Panc1 (cell line): ENCODE measurements at regions not wholly inside any gene's neighbourhood (a gene's known extent, or its start where the extent isn't known, plus 50 kb on each side); places are given as distances from the start of the nearest gene placed in this dataset.

ENCODE experiments used
- ATAC-seq: fragments of 200-7000 bp; cut with Tn5 transposase; 2 replicates; pipeline ENCODE4 v1.9.1; 2020; ENCODE audit warnings: mild to moderate bottlenecking, moderate library complexity
- BruUV-seq: library from RNA; stranded (reverse); fragments of 400-500 nt; replicated peaks from 2 replicates; lab custom pipeline; 2021; lab: Mats Ljungman, UMichigan
- CTCF ChIA-PET: fragments of 300-600 bp; sonication (Branson Sonifier 250); formaldehyde crosslinking; loops from one replicate; lab custom pipeline; 2022; ENCODE audit warnings: antibody characterized with exemption; lab: Charles Lee
- POLR2A ChIA-PET: fragments of 300-600 bp; sonication (Branson Sonifier 250); formaldehyde crosslinking; loops from one replicate; lab custom pipeline; 2022; ENCODE audit warnings: antibody characterized with exemption; lab: Charles Lee
- DNase-seq: peaks from one replicate; pipeline ENCODE4 v3.0.0-alpha.2; 2010; ENCODE audit warnings: low read depth, low spot score
- H3K27ac ChIP-seq: 2 replicates; pipeline ENCODE4 v1.5.1; 2011; ENCODE audit warnings: mild to moderate bottlenecking, low read length, inconsistent platforms
- H3K27me3 ChIP-seq: fragments of 200-500 bp; sonication (Bioruptor generic); 2 replicates; pipeline ENCODE4 v1.6.0; 2014; ENCODE audit warnings: low read length, inconsistent platforms; ENCODE audit not compliant: control insufficient read depth, insufficient read depth
- H3K36me3 ChIP-seq: fragments of 200-500 bp; sonication (Bioruptor generic); 2 replicates; pipeline ENCODE4 v1.5.1; 2014; ENCODE audit warnings: inconsistent platforms, mild to moderate bottlenecking, low read length, moderate library complexity; ENCODE audit not compliant: control insufficient read depth, insufficient read depth
- H3K4me1 ChIP-seq: 2 replicates; pipeline ENCODE4 v1.5.1; 2011; ENCODE audit warnings: inconsistent platforms, mild to moderate bottlenecking, low read length, moderate library complexity; ENCODE audit not compliant: control insufficient read depth, insufficient read depth
- H3K4me3 ChIP-seq, 2 experiments: 2 replicates each; pipeline ENCODE4 v1.5.1; 2011 to 2012; ENCODE audit warnings: low read depth in 2 of 2, low read length in 2 of 2, mild to moderate bottlenecking in 2 of 2, inconsistent platforms in 1 of 2, moderate library complexity in 1 of 2
- H3K9me3 ChIP-seq: fragments of 200-500 bp; sonication (Bioruptor generic); 2 replicates; pipeline ENCODE4 v1.5.1; 2014; ENCODE audit warnings: low read depth, mild to moderate bottlenecking, inconsistent platforms, low read length, moderate library complexity; ENCODE audit not compliant: control insufficient read depth, insufficient read depth
- CTCF ChIP-seq: fragments of 450-650 bp; IDR thresholded peaks from 2 replicates; pipeline ENCODE4 v1.5.1; 2017; ENCODE audit warnings: mild to moderate bottlenecking
- POLR2AphosphoS5 ChIP-seq: IDR thresholded peaks from 2 replicates; pipeline ENCODE4 v1.6.1; 2012; ENCODE audit warnings: mild to moderate bottlenecking, low read depth, low read length, moderate library complexity
- REST ChIP-seq, 2 experiments: IDR thresholded peaks; 2 replicates each; pipeline ENCODE4 v1.6.1; 2011 to 2012; ENCODE audit warnings: low read depth in 2 of 2, control low read depth in 1 of 2, low read length in 1 of 2, mild to moderate bottlenecking in 1 of 2, moderate library complexity in 1 of 2; ENCODE audit not compliant: insufficient read depth in 1 of 2
- SIN3A ChIP-seq: IDR thresholded peaks from 2 replicates; pipeline ENCODE4 v1.6.1; 2012; ENCODE audit warnings: low read depth, mild to moderate bottlenecking, low read length, moderate library complexity, borderline replicate concordance; ENCODE audit not compliant: insufficient read depth
- TCF7L2 ChIP-seq: IDR thresholded peaks from 2 replicates; pipeline ENCODE4 v1.6.1; 2011; ENCODE audit warnings: mild to moderate bottlenecking, low read depth, low read length, inconsistent platforms
- in situ Hi-C: cut with HindIII; loops from 2 replicates; pipeline ENCODE4 v1.10.0; 2016; ENCODE audit warnings: low sequenced_read_pairs, low pct_unique_long_range_greater_than_20kb
- intact Hi-C: fragments of 100-400 bp; cut with micrococcal nuclease; formaldehyde crosslinking; loops from one replicate; pipeline ENCODE4 v1.10.0; 2022; ENCODE audit not compliant: unreplicated experiment

DNA sequence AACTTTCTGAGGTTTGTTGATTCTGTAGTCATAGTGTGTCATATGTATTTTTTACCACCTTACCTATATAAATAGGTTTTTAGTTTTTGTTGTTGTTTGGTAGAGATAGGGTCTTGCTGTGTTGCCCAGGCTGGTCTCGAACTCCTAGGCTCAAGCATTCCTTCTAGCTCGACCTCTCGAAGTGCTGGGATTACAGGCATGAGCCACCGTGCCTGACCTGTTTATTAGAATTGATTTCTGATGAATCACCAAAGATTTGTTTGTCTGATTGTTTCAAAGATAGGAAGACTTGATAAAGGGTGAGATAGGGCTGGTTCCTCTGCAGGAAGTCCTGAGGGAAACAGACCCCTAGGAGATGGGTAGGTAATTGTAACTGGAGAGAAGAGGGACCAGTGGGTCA lies 481.6 kb downstream of the PCNX1 start:
- ChIA-PET CTCF (no interaction called here), POLR2A (no interaction called here)
- Histone ChIP-seq H3K27me3 (no peaks in the 10 kb centered on the region), H3K9me3 (no peaks in the 10 kb centered on the region), H3K27ac (no peak overlapping the region), H3K36me3 (no peaks in the 10 kb centered on the region), H3K4me1 (no peaks in the 10 kb centered on the region; the same call in 1 of the 2 replicates), H3K4me3 (no peak overlapping the region)
- TF ChIP-seq CTCF (no peak), SIN3A (no peak), REST (IDR thresholded peaks at IDR 0.05; ENCODE audit: insufficient read depth in 1 of 2, low read depth in 2 of 2, low read length in 1 of 2) (no peak), TCF7L2 (no peak), POLR2AphosphoS5 (no peak)
- in situ Hi-C loops, result no loop called here
- BruUV-seq, result no TSS peak
- no peak for DNase-seq
- intact Hi-C loops, result no loop called here
- ATAC-seq, result no peak

DNA sequence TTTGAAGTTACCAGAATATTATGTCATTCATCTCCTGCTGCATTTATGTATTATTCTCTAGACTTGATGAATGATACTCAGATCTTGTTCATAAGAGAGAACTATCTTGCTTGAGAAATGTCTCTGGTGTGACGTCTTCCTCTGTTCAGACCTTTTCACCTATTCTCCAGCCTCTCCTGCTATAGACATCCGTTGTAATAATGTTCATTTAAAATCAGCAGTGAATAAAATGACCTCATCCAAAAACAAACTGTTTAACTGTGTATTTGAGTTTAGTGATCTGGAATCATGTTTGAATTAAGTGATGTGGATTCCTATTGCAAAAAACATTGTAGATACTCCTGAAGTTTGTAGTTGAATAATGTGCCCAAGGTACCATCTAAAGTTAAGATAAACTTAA lies 487.1 kb downstream of the PCNX1 start:
- no peaks in the 10 kb centered on the region for H3K36me3 ChIP-seq
- BruUV-seq, result no TSS peak

More for the DNA sequence above, 487.1 kb downstream of the PCNX1 start:
- DNase-seq (no peak), ATAC-seq (no peak)
- H3K9me3 ChIP-seq, result no peaks in the 10 kb centered on the region
- H3K4me1 ChIP-seq, result no peaks in the 10 kb centered on the region
- H3K27me3 ChIP-seq, result no peaks in the 10 kb centered on the region
- no peak overlapping the region for H3K4me3 ChIP-seq
- no peak for TF ChIP-seq POLR2AphosphoS5
- no peak for TF ChIP-seq REST (IDR thresholded peaks at IDR 0.05; ENCODE audit: insufficient read depth in 1 of 2, low read depth in 2 of 2, low read length in 1 of 2)
- TF ChIP-seq SIN3A, result no peak
- TF ChIP-seq TCF7L2, result no peak
- no peak for TF ChIP-seq CTCF
- in situ Hi-C loops, result no loop called here
- intact Hi-C loops, result no loop called here
- ChIA-PET CTCF (no interaction called here), POLR2A (no interaction called here)
- no peak overlapping the region for H3K27ac ChIP-seq
